WTC11 (cell line): ENCODE measurements at regions not wholly inside any gene's neighbourhood (a gene's known extent, or its start where the extent isn't known, plus 50 kb on each side); places are given as distances from the start of the nearest gene placed in this dataset.

Experiments
- ATAC-seq: fragments of 200-7000 bp; cut with Tn5 transposase; 2 replicates; pipeline ENCODE4 v1.10.0; 2021; ENCODE audit warnings: mild to moderate bottlenecking, moderate library complexity
- CTCF ChIA-PET: fragments of 300-600 bp; sonication (Branson Sonifier 250); formaldehyde crosslinking; loops from one replicate; lab custom pipeline; 2021; ENCODE audit warnings: antibody characterized with exemption; lab: Charles Lee
- POLR2A ChIA-PET: fragments of 350-600 bp; sonication (Branson Sonifier 250); formaldehyde crosslinking; loops from one replicate; lab custom pipeline; 2021; ENCODE audit warnings: antibody characterized with exemption; lab: Charles Lee
- DNase-seq: peaks from one replicate; pipeline ENCODE4 v3.0.0; 2021; ENCODE audit warnings: low spot score
- H3K27ac Mint-ChIP-seq: 2 replicates; pipeline ENCODE4 v1.8.0; 2021; ENCODE audit warnings: mixed read lengths
- H3K27me3 Mint-ChIP-seq: 2 replicates; pipeline ENCODE4 v1.8.0; 2021; ENCODE audit warnings: low read depth, mild to moderate bottlenecking, moderate library complexity, mixed read lengths
- H3K36me3 Mint-ChIP-seq: 2 replicates; pipeline ENCODE4 v1.8.0; 2021; ENCODE audit warnings: mixed read lengths
- H3K4me1 Mint-ChIP-seq: 2 replicates; pipeline ENCODE4 v1.8.0; 2022; ENCODE audit warnings: mixed read lengths
- H3K4me3 Mint-ChIP-seq: 2 replicates; pipeline ENCODE4 v1.8.0; 2021; ENCODE audit warnings: mild to moderate bottlenecking, moderate library complexity, mixed read lengths
- H3K9me3 Mint-ChIP-seq: 2 replicates; pipeline ENCODE4 v1.8.0; 2021; ENCODE audit warnings: mixed read lengths
- CREB1 ChIP-seq: sonication (generic); formaldehyde crosslinking; IDR thresholded peaks from 2 replicates; pipeline ENCODE4 v1.8.0; 2023; ENCODE audit warnings: mild to moderate bottlenecking, missing genetic modification reagents
- ELF4 ChIP-seq: sonication (generic); formaldehyde crosslinking; IDR thresholded peaks from 2 replicates; pipeline ENCODE4 v1.8.1; 2022; ENCODE audit warnings: low read depth, mild to moderate bottlenecking, moderate library complexity, missing genetic modification reagents
- ETV6 ChIP-seq: sonication (generic); formaldehyde crosslinking; IDR thresholded peaks from 2 replicates; pipeline ENCODE4 v1.8.1; 2022; ENCODE audit warnings: mild to moderate bottlenecking, missing genetic modification reagents
- NR1H2 ChIP-seq: sonication (generic); formaldehyde crosslinking; IDR thresholded peaks from 2 replicates; pipeline ENCODE4 v1.9.0; 2021; ENCODE audit warnings: mild to moderate bottlenecking, moderate library complexity, missing genetic modification reagents
- TCF7 ChIP-seq: sonication (generic); formaldehyde crosslinking; IDR thresholded peaks from 2 replicates; pipeline ENCODE4 v1.8.0; 2022; ENCODE audit warnings: mild to moderate bottlenecking, low read depth, missing genetic modification reagents, moderate library complexity
- ZNF121 ChIP-seq: sonication (generic); formaldehyde crosslinking; IDR thresholded peaks from 2 replicates; pipeline ENCODE4 v1.8.0; 2023; ENCODE audit warnings: missing genetic modification reagents
- ZNF317 ChIP-seq: sonication (generic); formaldehyde crosslinking; IDR thresholded peaks from 2 replicates; pipeline ENCODE4 v1.8.1; 2023; ENCODE audit warnings: low read depth, mild to moderate bottlenecking, moderate library complexity, missing genetic modification reagents, borderline replicate concordance
- ZNF396 ChIP-seq: fragments of 250-450 bp; sonication (Bioruptor Pico); IDR thresholded peaks from 2 replicates; pipeline ENCODE4 v1.8.0; 2021; ENCODE audit warnings: mild to moderate bottlenecking, moderate library complexity, borderline replicate concordance
- TF ChIP-seq, protein P1 (sequence below): sonication (generic); formaldehyde crosslinking; IDR thresholded peaks from 2 replicates; pipeline ENCODE4 v1.8.0; 2022; ENCODE audit warnings: mild to moderate bottlenecking, missing genetic modification reagents
- TF ChIP-seq, protein P2 (sequence below): sonication (generic); formaldehyde crosslinking; IDR thresholded peaks from 2 replicates; pipeline ENCODE4 v1.8.0; 2022; ENCODE audit warnings: missing genetic modification reagents
- TF ChIP-seq, protein P3 (sequence below): fragments of 250-450 bp; sonication (Bioruptor Pico); IDR thresholded peaks from 2 replicates; pipeline ENCODE4 v1.9.0; 2021; ENCODE audit warnings: mild to moderate bottlenecking, borderline replicate concordance
- TF ChIP-seq, protein P4 (sequence below): fragments of 250-450 bp; sonication (Bioruptor Pico); IDR thresholded peaks from 2 replicates; pipeline ENCODE4 v2.1.2; 2022; ENCODE audit warnings: mild to moderate bottlenecking, moderate library complexity
- TF ChIP-seq, protein P5 (sequence below): sonication (generic); formaldehyde crosslinking; IDR thresholded peaks from 2 replicates; pipeline ENCODE4 v1.8.0; 2022; ENCODE audit warnings: mild to moderate bottlenecking, missing genetic modification reagents
- TF ChIP-seq, protein P6 (sequence below): sonication (generic); formaldehyde crosslinking; IDR thresholded peaks from 2 replicates; pipeline ENCODE4 v1.8.1; 2023; ENCODE audit warnings: mild to moderate bottlenecking, moderate library complexity, missing genetic modification reagents
- TF ChIP-seq, protein P7 (sequence below): sonication (generic); formaldehyde crosslinking; IDR thresholded peaks from 2 replicates; pipeline ENCODE4 v1.8.1; 2023; ENCODE audit warnings: mild to moderate bottlenecking, missing genetic modification reagents, moderate library complexity

DNA sequence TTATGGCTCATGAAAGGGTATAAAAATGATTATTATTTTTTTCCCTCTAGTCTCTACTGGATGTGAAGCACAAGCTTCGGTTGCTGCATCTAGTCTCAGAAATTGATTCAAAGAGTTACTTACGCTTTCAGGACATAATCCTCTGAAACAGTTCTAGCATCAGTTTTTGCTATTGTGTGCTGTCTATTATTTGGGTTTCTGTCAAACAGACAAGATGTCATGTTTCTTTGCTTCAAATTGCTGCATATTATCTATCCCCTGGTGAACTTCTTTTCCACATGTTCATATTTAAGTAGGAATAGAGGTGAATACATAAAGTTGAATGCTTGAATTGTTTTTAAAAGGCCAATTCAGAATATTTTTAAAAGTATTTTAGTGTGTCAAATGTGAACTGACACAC, 161.6 kb upstream of the GBE1 start (continued):
- TF ChIP-seq, protein P1, sequence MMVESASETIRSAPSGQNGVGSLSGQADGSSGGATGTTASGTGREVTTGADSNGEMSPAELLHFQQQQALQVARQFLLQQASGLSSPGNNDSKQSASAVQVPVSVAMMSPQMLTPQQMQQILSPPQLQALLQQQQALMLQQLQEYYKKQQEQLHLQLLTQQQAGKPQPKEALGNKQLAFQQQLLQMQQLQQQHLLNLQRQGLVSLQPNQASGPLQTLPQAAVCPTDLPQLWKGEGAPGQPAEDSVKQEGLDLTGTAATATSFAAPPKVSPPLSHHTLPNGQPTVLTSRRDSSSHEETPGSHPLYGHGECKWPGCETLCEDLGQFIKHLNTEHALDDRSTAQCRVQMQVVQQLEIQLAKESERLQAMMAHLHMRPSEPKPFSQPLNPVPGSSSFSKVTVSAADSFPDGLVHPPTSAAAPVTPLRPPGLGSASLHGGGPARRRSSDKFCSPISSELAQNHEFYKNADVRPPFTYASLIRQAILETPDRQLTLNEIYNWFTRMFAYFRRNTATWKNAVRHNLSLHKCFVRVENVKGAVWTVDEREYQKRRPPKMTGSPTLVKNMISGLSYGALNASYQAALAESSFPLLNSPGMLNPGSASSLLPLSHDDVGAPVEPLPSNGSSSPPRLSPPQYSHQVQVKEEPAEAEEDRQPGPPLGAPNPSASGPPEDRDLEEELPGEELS (CRISPR knock-in tag): no peak
- TF ChIP-seq, protein P2, sequence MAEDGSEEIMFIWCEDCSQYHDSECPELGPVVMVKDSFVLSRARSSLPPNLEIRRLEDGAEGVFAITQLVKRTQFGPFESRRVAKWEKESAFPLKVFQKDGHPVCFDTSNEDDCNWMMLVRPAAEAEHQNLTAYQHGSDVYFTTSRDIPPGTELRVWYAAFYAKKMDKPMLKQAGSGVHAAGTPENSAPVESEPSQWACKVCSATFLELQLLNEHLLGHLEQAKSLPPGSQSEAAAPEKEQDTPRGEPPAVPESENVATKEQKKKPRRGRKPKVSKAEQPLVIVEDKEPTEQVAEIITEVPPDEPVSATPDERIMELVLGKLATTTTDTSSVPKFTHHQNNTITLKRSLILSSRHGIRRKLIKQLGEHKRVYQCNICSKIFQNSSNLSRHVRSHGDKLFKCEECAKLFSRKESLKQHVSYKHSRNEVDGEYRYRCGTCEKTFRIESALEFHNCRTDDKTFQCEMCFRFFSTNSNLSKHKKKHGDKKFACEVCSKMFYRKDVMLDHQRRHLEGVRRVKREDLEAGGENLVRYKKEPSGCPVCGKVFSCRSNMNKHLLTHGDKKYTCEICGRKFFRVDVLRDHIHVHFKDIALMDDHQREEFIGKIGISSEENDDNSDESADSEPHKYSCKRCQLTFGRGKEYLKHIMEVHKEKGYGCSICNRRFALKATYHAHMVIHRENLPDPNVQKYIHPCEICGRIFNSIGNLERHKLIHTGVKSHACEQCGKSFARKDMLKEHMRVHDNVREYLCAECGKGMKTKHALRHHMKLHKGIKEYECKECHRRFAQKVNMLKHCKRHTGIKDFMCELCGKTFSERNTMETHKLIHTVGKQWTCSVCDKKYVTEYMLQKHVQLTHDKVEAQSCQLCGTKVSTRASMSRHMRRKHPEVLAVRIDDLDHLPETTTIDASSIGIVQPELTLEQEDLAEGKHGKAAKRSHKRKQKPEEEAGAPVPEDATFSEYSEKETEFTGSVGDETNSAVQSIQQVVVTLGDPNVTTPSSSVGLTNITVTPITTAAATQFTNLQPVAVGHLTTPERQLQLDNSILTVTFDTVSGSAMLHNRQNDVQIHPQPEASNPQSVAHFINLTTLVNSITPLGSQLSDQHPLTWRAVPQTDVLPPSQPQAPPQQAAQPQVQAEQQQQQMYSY (CRISPR knock-in tag): no peak
- TF ChIP-seq, protein P3, sequence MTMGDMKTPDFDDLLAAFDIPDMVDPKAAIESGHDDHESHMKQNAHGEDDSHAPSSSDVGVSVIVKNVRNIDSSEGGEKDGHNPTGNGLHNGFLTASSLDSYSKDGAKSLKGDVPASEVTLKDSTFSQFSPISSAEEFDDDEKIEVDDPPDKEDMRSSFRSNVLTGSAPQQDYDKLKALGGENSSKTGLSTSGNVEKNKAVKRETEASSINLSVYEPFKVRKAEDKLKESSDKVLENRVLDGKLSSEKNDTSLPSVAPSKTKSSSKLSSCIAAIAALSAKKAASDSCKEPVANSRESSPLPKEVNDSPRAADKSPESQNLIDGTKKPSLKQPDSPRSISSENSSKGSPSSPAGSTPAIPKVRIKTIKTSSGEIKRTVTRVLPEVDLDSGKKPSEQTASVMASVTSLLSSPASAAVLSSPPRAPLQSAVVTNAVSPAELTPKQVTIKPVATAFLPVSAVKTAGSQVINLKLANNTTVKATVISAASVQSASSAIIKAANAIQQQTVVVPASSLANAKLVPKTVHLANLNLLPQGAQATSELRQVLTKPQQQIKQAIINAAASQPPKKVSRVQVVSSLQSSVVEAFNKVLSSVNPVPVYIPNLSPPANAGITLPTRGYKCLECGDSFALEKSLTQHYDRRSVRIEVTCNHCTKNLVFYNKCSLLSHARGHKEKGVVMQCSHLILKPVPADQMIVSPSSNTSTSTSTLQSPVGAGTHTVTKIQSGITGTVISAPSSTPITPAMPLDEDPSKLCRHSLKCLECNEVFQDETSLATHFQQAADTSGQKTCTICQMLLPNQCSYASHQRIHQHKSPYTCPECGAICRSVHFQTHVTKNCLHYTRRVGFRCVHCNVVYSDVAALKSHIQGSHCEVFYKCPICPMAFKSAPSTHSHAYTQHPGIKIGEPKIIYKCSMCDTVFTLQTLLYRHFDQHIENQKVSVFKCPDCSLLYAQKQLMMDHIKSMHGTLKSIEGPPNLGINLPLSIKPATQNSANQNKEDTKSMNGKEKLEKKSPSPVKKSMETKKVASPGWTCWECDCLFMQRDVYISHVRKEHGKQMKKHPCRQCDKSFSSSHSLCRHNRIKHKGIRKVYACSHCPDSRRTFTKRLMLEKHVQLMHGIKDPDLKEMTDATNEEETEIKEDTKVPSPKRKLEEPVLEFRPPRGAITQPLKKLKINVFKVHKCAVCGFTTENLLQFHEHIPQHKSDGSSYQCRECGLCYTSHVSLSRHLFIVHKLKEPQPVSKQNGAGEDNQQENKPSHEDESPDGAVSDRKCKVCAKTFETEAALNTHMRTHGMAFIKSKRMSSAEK (CRISPR knock-in tag): no peak

DNA sequence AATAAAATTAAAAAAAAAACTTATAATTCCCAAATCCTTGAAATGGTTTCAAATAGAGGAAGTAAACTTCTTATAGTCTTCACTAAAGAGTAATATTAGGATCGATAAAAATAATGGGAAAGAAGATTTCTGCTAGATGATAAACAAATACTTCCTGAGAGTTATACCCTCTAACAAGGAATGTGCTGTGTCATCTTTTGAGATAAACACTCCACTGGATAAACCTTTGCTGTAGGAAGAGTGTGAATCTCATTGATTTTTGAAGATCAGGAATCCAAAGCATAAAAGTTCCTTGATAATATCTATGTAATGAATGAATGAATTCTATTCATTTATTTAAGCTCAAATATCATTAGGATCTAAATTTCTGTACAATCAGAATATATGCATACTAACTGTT, 161.0 kb upstream of the GBE1 start:
- Mint-ChIP-seq H3K27ac (no peak overlapping the region), H3K9me3 (peaks cover 12% of the 10 kb centered on the region; the same call in 1 of the 2 replicates), H3K36me3 (no peaks in the 10 kb centered on the region), H3K27me3 (no peaks in the 10 kb centered on the region), H3K4me1 (peaks cover 11% of the 10 kb centered on the region), H3K4me3 (no peak overlapping the region)
- ChIA-PET POLR2A (no interaction called here), CTCF (interaction anchor here (0.6 kb wide), 1 partner anchor 752 kb away, joined by 4 read pairs; no protein-coding TSS in a partner anchor)
- DNase-seq (no peak), ATAC-seq (no peak)
- TF ChIP-seq CREB1 (CRISPR knock-in tag) (no peak), ZNF396 (CRISPR knock-in tag) (no peak), ELF4 (no peak), ZNF317 (CRISPR knock-in tag) (no peak), ZNF121 (CRISPR knock-in tag) (no peak), ETV6 (CRISPR knock-in tag) (no peak), TCF7 (CRISPR knock-in tag) (no peak), NR1H2 (CRISPR knock-in tag) (no peak)
- TF ChIP-seq, protein P4, sequence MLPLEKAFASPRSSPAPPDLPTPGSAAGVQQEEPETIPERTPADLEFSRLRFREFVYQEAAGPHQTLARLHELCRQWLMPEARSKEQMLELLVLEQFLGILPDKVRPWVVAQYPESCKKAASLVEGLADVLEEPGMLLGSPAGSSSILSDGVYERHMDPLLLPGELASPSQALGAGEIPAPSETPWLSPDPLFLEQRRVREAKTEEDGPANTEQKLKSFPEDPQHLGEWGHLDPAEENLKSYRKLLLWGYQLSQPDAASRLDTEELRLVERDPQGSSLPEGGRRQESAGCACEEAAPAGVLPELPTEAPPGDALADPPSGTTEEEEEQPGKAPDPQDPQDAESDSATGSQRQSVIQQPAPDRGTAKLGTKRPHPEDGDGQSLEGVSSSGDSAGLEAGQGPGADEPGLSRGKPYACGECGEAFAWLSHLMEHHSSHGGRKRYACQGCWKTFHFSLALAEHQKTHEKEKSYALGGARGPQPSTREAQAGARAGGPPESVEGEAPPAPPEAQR (CRISPR knock-in tag): no peak
- TF ChIP-seq, protein P5, sequence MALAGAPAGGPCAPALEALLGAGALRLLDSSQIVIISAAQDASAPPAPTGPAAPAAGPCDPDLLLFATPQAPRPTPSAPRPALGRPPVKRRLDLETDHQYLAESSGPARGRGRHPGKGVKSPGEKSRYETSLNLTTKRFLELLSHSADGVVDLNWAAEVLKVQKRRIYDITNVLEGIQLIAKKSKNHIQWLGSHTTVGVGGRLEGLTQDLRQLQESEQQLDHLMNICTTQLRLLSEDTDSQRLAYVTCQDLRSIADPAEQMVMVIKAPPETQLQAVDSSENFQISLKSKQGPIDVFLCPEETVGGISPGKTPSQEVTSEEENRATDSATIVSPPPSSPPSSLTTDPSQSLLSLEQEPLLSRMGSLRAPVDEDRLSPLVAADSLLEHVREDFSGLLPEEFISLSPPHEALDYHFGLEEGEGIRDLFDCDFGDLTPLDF (CRISPR knock-in tag): no peak
- TF ChIP-seq, protein P6, sequence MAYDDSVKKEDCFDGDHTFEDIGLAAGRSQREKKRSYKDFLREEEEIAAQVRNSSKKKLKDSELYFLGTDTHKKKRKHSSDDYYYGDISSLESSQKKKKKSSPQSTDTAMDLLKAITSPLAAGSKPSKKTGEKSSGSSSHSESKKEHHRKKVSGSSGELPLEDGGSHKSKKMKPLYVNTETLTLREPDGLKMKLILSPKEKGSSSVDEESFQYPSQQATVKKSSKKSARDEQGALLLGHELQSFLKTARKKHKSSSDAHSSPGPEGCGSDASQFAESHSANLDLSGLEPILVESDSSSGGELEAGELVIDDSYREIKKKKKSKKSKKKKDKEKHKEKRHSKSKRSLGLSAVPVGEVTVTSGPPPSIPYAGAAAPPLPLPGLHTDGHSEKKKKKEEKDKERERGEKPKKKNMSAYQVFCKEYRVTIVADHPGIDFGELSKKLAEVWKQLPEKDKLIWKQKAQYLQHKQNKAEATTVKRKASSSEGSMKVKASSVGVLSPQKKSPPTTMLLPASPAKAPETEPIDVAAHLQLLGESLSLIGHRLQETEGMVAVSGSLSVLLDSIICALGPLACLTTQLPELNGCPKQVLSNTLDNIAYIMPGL: no peak
- TF ChIP-seq, protein P7, sequence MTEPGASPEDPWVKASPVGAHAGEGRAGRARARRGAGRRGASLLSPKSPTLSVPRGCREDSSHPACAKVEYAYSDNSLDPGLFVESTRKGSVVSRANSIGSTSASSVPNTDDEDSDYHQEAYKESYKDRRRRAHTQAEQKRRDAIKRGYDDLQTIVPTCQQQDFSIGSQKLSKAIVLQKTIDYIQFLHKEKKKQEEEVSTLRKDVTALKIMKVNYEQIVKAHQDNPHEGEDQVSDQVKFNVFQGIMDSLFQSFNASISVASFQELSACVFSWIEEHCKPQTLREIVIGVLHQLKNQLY (CRISPR knock-in tag): no peak
- TF ChIP-seq, protein P2 (CRISPR knock-in tag): no peak
